ENCODE measurements at regions not wholly inside any gene's neighbourhood (a gene's known extent, or its start where the extent isn't known, plus 50 kb on each side); places are given as distances from the start of the nearest gene placed in this dataset.

DNA sequence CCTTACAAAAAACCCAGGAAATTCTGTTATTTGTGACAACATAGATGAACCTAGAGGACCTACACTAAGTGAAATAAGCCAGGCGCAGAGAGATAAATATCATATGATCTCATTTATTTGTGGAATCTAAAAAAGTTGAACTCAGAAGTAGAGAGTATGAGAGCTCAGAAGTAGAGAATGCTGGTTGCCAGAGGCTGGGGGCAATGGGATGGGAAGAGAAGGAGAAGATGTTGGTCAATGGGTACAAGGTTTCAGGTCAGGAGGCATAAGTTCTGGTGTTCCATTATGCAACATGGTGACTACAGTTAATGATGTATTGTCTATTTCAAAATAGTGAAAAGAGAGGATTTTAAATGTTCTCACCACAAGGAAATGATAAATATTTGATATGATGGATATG lies 259.1 kb upstream of the POU3F1 start:
- ChIA-PET CTCF (no interaction called here), POLR2A (no interaction called here)
- H3K27ac Mint-ChIP-seq: no peak overlapping the region

DNA sequence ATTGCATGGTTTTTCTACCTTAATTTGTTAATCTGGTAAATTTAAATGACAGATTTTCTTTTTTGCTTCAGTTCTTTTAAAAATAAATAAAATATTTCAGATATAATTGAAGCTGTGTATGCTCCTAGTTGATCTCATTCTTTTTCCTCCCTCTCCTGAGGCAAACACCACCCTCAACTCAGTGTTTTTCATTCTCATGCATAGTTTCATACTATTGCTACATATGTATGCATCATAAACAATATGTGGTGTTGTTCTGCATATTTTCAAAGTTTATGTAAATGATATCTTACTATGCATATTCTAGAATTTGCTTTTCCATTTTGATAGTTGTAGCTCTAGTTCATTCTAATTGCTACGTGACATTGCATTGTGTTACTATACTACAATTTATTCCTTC lies 257.2 kb upstream of the POU3F1 start:
- H3K27me3 Mint-ChIP-seq: peaks cover 28% of the 10 kb centered on the region
- ChIA-PET CTCF (no interaction called here), POLR2A (no interaction called here)
- no peaks in the 10 kb centered on the region for H3K9me3 Mint-ChIP-seq
- no peaks in the 10 kb centered on the region for H3K4me1 Mint-ChIP-seq (ENCODE audit: low read depth)
- TF ChIP-seq, protein P1, sequence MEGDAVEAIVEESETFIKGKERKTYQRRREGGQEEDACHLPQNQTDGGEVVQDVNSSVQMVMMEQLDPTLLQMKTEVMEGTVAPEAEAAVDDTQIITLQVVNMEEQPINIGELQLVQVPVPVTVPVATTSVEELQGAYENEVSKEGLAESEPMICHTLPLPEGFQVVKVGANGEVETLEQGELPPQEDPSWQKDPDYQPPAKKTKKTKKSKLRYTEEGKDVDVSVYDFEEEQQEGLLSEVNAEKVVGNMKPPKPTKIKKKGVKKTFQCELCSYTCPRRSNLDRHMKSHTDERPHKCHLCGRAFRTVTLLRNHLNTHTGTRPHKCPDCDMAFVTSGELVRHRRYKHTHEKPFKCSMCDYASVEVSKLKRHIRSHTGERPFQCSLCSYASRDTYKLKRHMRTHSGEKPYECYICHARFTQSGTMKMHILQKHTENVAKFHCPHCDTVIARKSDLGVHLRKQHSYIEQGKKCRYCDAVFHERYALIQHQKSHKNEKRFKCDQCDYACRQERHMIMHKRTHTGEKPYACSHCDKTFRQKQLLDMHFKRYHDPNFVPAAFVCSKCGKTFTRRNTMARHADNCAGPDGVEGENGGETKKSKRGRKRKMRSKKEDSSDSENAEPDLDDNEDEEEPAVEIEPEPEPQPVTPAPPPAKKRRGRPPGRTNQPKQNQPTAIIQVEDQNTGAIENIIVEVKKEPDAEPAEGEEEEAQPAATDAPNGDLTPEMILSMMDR (IDR thresholded peaks at IDR 0.05): no peak
- intact Hi-C loops (cut with micrococcal nuclease): no loop called here
- no peak overlapping the region for H3K4me3 Mint-ChIP-seq
- no peak for ATAC-seq
- H3K27ac Mint-ChIP-seq: no peak overlapping the region
- no peaks in the 10 kb centered on the region for H3K36me3 Mint-ChIP-seq (ENCODE audit: low read depth)
- DNase-seq: no peak

More for the DNA sequence above, 259.1 kb upstream of the POU3F1 start:
- Mint-ChIP-seq H3K36me3 (ENCODE audit: low read depth) (no peaks in the 10 kb centered on the region), H3K27me3 (peaks cover 35% of the 10 kb centered on the region), H3K9me3 (no peaks in the 10 kb centered on the region), H3K4me3 (no peak overlapping the region), H3K4me1 (ENCODE audit: low read depth) (no peaks in the 10 kb centered on the region)
- no peak for ATAC-seq
- intact Hi-C loops (cut with micrococcal nuclease): no loop called here
- DNase-seq: no peak
- TF ChIP-seq, protein P1 (IDR thresholded peaks at IDR 0.05): no peak

DNA sequence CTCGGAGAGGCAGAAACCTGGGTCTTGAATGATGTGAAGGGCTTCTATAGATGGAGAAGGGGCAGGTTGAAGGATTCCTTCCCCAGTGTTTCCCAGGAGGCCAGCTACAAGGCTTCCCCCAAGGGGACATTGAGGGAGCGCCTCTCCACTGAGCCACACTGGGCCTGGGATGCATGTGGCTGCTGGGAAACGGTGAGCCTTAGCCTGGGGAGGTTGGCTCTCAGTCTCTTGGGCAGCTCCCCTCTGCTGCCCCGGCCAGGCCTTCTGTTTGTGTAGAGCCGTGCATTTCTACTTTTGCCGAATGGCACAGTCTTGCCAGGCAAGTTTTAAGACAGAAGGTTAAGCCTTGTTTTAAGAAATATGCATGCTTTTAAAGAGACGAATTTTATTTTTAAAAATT lies 254.4 kb upstream of the POU3F1 start:
- Mint-ChIP-seq H3K27ac (no peak overlapping the region), H3K36me3 (ENCODE audit: low read depth) (no peaks in the 10 kb centered on the region), H3K4me1 (ENCODE audit: low read depth) (no peaks in the 10 kb centered on the region), H3K4me3 (no peak overlapping the region), H3K9me3 (no peaks in the 10 kb centered on the region), H3K27me3 (peaks cover 41% of the 10 kb centered on the region)
- TF ChIP-seq, protein P1 (IDR thresholded peaks at IDR 0.05): no peak
- ChIA-PET CTCF (no interaction called here), POLR2A (no interaction called here)
- DNase-seq (no peak), ATAC-seq (no peak)
- intact Hi-C loops (cut with micrococcal nuclease): no loop called here

DNA sequence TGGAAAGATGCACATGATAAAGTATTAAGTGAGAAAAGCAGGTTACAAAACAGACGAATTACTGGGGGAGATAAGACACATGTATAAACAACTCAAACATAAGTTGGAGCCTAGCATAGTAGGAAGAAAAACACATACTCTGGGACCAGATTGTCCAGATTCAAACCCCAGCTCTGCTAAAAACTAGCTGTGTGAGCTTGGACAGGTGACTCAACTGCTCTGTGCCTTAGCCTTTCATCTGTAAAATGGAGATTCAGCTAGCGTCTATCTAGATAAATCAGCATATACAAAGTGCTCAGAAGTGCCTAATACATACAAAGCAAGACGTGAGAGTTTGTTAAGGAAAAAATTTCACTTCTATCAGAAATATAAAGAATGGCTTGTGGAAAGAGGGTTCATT lies 254.0 kb upstream of the POU3F1 start:
- H3K4me3 Mint-ChIP-seq: no peak overlapping the region
- DNase-seq (no peak), ATAC-seq (no peak)
- H3K27me3 Mint-ChIP-seq: peaks cover 41% of the 10 kb centered on the region
- TF ChIP-seq, protein P1 (IDR thresholded peaks at IDR 0.05): no peak
- H3K36me3 Mint-ChIP-seq (ENCODE audit: low read depth): no peaks in the 10 kb centered on the region
- no peaks in the 10 kb centered on the region for H3K9me3 Mint-ChIP-seq
- H3K27ac Mint-ChIP-seq: no peak overlapping the region
- H3K4me1 Mint-ChIP-seq (ENCODE audit: low read depth): no peaks in the 10 kb centered on the region
- ChIA-PET CTCF (no interaction called here), POLR2A (interaction anchor here (0.7 kb wide), 1 partner anchor 71 kb away, joined by 3 read pairs; no protein-coding TSS in a partner anchor)
- intact Hi-C loops (cut with micrococcal nuclease): no loop called here

DNA sequence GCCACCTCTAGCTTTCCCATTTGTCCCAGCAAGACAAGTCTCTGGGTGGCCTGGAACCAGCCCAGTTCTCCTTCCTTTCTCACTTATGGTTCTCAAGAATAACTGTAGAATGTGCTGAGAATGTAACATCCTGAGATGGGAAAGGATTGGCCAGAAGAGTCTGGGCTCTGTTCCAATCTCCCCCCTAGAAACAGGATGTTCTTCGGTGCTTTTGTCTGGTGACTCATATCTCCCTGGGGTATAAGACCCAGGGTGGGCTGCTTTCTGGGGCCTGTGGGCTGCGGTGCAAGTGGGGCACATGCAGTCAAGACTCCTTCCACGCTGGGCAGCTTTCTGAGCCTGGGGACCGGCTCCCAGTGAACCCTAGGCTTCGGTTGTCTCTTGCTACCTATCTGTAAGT lies 251.2 kb upstream of the POU3F1 start:
- no peak overlapping the region for H3K27ac Mint-ChIP-seq
- H3K27me3 Mint-ChIP-seq: peaks cover 43% of the 10 kb centered on the region
- H3K4me3 Mint-ChIP-seq: no peak overlapping the region
- POLR2A ChIA-PET: no interaction called here
- no peaks in the 10 kb centered on the region for H3K9me3 Mint-ChIP-seq
- H3K36me3 Mint-ChIP-seq (ENCODE audit: low read depth): no peaks in the 10 kb centered on the region
- CTCF ChIA-PET: no interaction called here
- TF ChIP-seq, protein P1 (IDR thresholded peaks at IDR 0.05): no peak
- DNase-seq: no peak
- H3K4me1 Mint-ChIP-seq (ENCODE audit: low read depth): no peaks in the 10 kb centered on the region
- no peak for ATAC-seq
- intact Hi-C loops (cut with micrococcal nuclease): no loop called here

Measured in activated CD8-positive, alpha-beta T cell treated with anti-CD3 and anti-CD28 coated beads for 36 hours (primary cell).